Activated naive CD4-positive, alpha-beta T cell treated with anti-CD3 and anti-CD28 coated beads, Interleukin-2, amount 50 U/mL, for 72 hours (primary cell): ENCODE measurements at regions not wholly inside any gene's neighbourhood (a gene's known extent, or its start where the extent isn't known, plus 50 kb on each side); places are given as distances from the start of the nearest gene placed in this dataset.

ENCODE experiments used
- ATAC-seq, 2 donors: fragments of 150-1000 bp; cut with Tn5 transposase; 2 replicates each; pipeline ENCODE4 v1.10.0; 2021; ENCODE audit warnings: mild to moderate bottlenecking in 2 of 2, moderate library complexity in 2 of 2
- DNase-seq, 2 donors: peaks; one replicate each; pipeline ENCODE4 v3.0.0; 2021 to 2022; ENCODE audit warnings: low spot score in 2 of 2
- H3K27ac Mint-ChIP-seq, 2 donors: one replicate each; pipeline ENCODE4 v1.8.0; 2022; ENCODE audit warnings: mild to moderate bottlenecking in 2 of 2, mixed read lengths in 2 of 2
- H3K36me3 Mint-ChIP-seq, 2 donors: one replicate each; pipeline ENCODE4 v1.8.0; 2022; ENCODE audit warnings: mixed read lengths in 2 of 2
- H3K9me3 Mint-ChIP-seq, 2 donors: one replicate each; pipeline ENCODE4 v1.8.0; 2022; ENCODE audit warnings: mixed read lengths in 2 of 2

GRCh38 chr2:139216435-139216834 lies 436.2 kb upstream of the NXPH2 start:
- no peak for DNase-seq
- Mint-ChIP-seq H3K36me3 (peaks cover 0 to 10% of the 10 kb centered on the region in 2 donors), H3K9me3 (peaks cover 35 to 46% of the 10 kb centered on the region in 2 donors), H3K27ac (no peak overlapping the region)
- no peak for ATAC-seq

GRCh38 chr2:139214801-139215200 lies 434.6 kb upstream of the NXPH2 start:
- Mint-ChIP-seq H3K27ac (no peak overlapping the region), H3K36me3 (peaks cover 0 to 10% of the 10 kb centered on the region in 2 donors), H3K9me3 (peaks cover 35 to 46% of the 10 kb centered on the region in 2 donors)
- DNase-seq (no peak), ATAC-seq (no peak)

- no peak overlapping the region for H3K27ac Mint-ChIP-seq
- ATAC-seq, result no peak
Observed at GRCh38 chr2:139209586-139209985, 429.4 kb upstream of the NXPH2 start.

GRCh38 chr2:139201516-139201915 lies 421.3 kb upstream of the NXPH2 start:
- Mint-ChIP-seq H3K27ac (no peak overlapping the region), H3K36me3 (no peaks in the 10 kb centered on the region), H3K9me3 (peaks cover 6 to 11% of the 10 kb centered on the region in 2 donors)
- DNase-seq (no peak), ATAC-seq (no peak)

More at GRCh38 chr2:139209586-139209985, 429.4 kb upstream of the NXPH2 start:
- Mint-ChIP-seq H3K36me3 (peaks cover 0 to 5% of the 10 kb centered on the region in 2 donors), H3K9me3 (peaks cover 8 to 22% of the 10 kb centered on the region in 2 donors)
- no peak for DNase-seq

- Mint-ChIP-seq H3K36me3 (no peaks in the 10 kb centered on the region), H3K9me3 (peaks cover 13 to 20% of the 10 kb centered on the region in 2 donors), H3K27ac (no peak overlapping the region)
- ATAC-seq, result no peak
- no peak for DNase-seq
Observed at GRCh38 chr2:139196754-139197153, 416.6 kb upstream of the NXPH2 start.

GRCh38 chr2:139194546-139194945 lies 414.4 kb upstream of the NXPH2 start:
- ATAC-seq, result no peak
- Mint-ChIP-seq H3K9me3 (peaks cover 13 to 21% of the 10 kb centered on the region in 2 donors), H3K36me3 (no peaks in the 10 kb centered on the region), H3K27ac (no peak overlapping the region)
- DNase-seq, result no peak

GRCh38 chr2:139177041-139177440 lies 396.9 kb upstream of the NXPH2 start:
- DNase-seq, result no peak
- Mint-ChIP-seq H3K9me3 (peaks cover 19 to 24% of the 10 kb centered on the region in 2 donors), H3K27ac (no peak overlapping the region), H3K36me3 (no peaks in the 10 kb centered on the region)
- no peak for ATAC-seq

GRCh38 chr2:139175510-139175909 lies 395.3 kb upstream of the NXPH2 start:
- ATAC-seq (no peak), DNase-seq (no peak)
- Mint-ChIP-seq H3K36me3 (no peaks in the 10 kb centered on the region), H3K9me3 (peaks cover 12 to 17% of the 10 kb centered on the region in 2 donors), H3K27ac (no peak overlapping the region)

- ATAC-seq (no peak), DNase-seq (no peak)
- Mint-ChIP-seq H3K9me3 (peaks cover 5 to 15% of the 10 kb centered on the region in 2 donors), H3K27ac (no peak overlapping the region), H3K36me3 (no peaks in the 10 kb centered on the region)
Observed at GRCh38 chr2:139170406-139170805, 390.2 kb upstream of the NXPH2 start.

- no peak for DNase-seq
- H3K27ac Mint-ChIP-seq, result no peak overlapping the region
- peaks cover 7% of the 10 kb centered on the region in 2 donors for H3K9me3 Mint-ChIP-seq
- H3K36me3 Mint-ChIP-seq, result no peaks in the 10 kb centered on the region
- no peak for ATAC-seq
Observed at GRCh38 chr2:139165601-139166000, 385.4 kb upstream of the NXPH2 start.

- DNase-seq, result no peak
- Mint-ChIP-seq H3K36me3 (no peaks in the 10 kb centered on the region), H3K27ac (no peak overlapping the region), H3K9me3 (peaks cover 7% of the 10 kb centered on the region in 2 donors)
- no peak for ATAC-seq
Observed at GRCh38 chr2:139165041-139165440, 384.9 kb upstream of the NXPH2 start.

GRCh38 chr2:139162957-139163356 lies 382.8 kb upstream of the NXPH2 start:
- DNase-seq, result no peak
- no peak overlapping the region for H3K27ac Mint-ChIP-seq
- peaks cover 10 to 15% of the 10 kb centered on the region in 2 donors for H3K9me3 Mint-ChIP-seq
- no peak for ATAC-seq
- no peaks in the 10 kb centered on the region for H3K36me3 Mint-ChIP-seq

GRCh38 chr2:139162456-139162855 lies 382.3 kb upstream of the NXPH2 start:
- H3K36me3 Mint-ChIP-seq, result no peaks in the 10 kb centered on the region
- DNase-seq (no peak), ATAC-seq (no peak)
- peaks cover 10 to 16% of the 10 kb centered on the region in 2 donors for H3K9me3 Mint-ChIP-seq
- no peak overlapping the region for H3K27ac Mint-ChIP-seq

GRCh38 chr2:139160836-139161235 lies 380.6 kb upstream of the NXPH2 start:
- no peak for ATAC-seq
- DNase-seq, result no peak
- peaks cover 10 to 22% of the 10 kb centered on the region in 2 donors for H3K9me3 Mint-ChIP-seq
- H3K36me3 Mint-ChIP-seq, result no peaks in the 10 kb centered on the region
- H3K27ac Mint-ChIP-seq, result no peak overlapping the region

GRCh38 chr2:139159177-139159576 lies 379.0 kb upstream of the NXPH2 start:
- DNase-seq, result no peak
- no peak for ATAC-seq
- Mint-ChIP-seq H3K36me3 (no peaks in the 10 kb centered on the region), H3K9me3 (peaks cover 10 to 24% of the 10 kb centered on the region in 2 donors), H3K27ac (no peak overlapping the region)

GRCh38 chr2:139156730-139157129 lies 376.5 kb upstream of the NXPH2 start:
- H3K27ac Mint-ChIP-seq, result no peak overlapping the region
- DNase-seq, result no peak
- H3K9me3 Mint-ChIP-seq, result peaks cover 6 to 22% of the 10 kb centered on the region in 2 donors
- peaks cover 0 to under 1% of the 10 kb centered on the region in 2 donors for H3K36me3 Mint-ChIP-seq
- ATAC-seq, result no peak

- Mint-ChIP-seq H3K27ac (no peak overlapping the region), H3K36me3 (peaks cover 0 to 4% of the 10 kb centered on the region in 2 donors), H3K9me3 (peaks cover 8 to 24% of the 10 kb centered on the region in 2 donors)
- DNase-seq, result no peak
- ATAC-seq, result no peak
Observed at GRCh38 chr2:139155991-139156390, 375.8 kb upstream of the NXPH2 start.

GRCh38 chr2:139142252-139142880 lies 362.2 kb upstream of the NXPH2 start:
- ATAC-seq, result no peak
- no peak overlapping the region for H3K27ac Mint-ChIP-seq
- peaks cover 0 to 5% of the 10 kb centered on the region in 2 donors for H3K36me3 Mint-ChIP-seq
- H3K9me3 Mint-ChIP-seq, result peaks cover 13 to 18% of the 10 kb centered on the region in 2 donors
- DNase-seq, result no peak
